HG03095 (cell line): ENCODE measurements at regions not wholly inside any gene's neighbourhood (a gene's known extent, or its start where the extent isn't known, plus 50 kb on each side); places are given as distances from the start of the nearest gene placed in this dataset.
A peak's percentile ranks its signal among the peaks of the same experiment; 100 is the strongest.
"Not testable (repeated sequence)": the region's sequence is repeated elsewhere in the genome, so short reads cannot be mapped to it uniquely, and the experiment has no call there.

Experiments
- ATAC-seq: cut with Tn5 transposase; IDR thresholded peaks from one replicate; pipeline ENCODE4 v1.9.1; 2021; ENCODE audit warnings: moderate library complexity; ENCODE audit not compliant: unreplicated experiment

GRCh38 chr19:41495589-41495988 lies 52.6 kb downstream of the ERICH4 start:
- no peak for ATAC-seq

- ATAC-seq = no peak
These were observed 56.9 kb downstream of the ERICH4 start for GRCh38 chr19:41499899-41500298.

- ATAC-seq = no peak
These were observed 57.5 kb downstream of the ERICH4 start for GRCh38 chr19:41500443-41500842.

- ATAC-seq = no peak
These were observed 58.9 kb downstream of the ERICH4 start for GRCh38 chr19:41501854-41502253.

GRCh38 chr19:41505105-41505504 lies 62.1 kb downstream of the ERICH4 start:
- ATAC-seq = no peak

GRCh38 chr19:41510484-41510883 lies 65.5 kb upstream of the CEACAM21 start:
- no peak for ATAC-seq

- ATAC-seq = no peak
These were observed 64.3 kb upstream of the CEACAM21 start for GRCh38 chr19:41511628-41512027.

GRCh38 chr19:41515015-41515652 lies 60.8 kb upstream of the CEACAM21 start:
- no peak for ATAC-seq

GRCh38 chr19:41516292-41517171 lies 59.4 kb upstream of the CEACAM21 start:
- not testable (repeated sequence) for ATAC-seq

GRCh38 chr19:41518141-41518540 lies 57.8 kb upstream of the CEACAM21 start:
- no peak for ATAC-seq

GRCh38 chr19:41521138-41521930 lies 54.6 kb upstream of the CEACAM21 start:
- ATAC-seq = peak; percentile 46

- ATAC-seq = no peak
These were observed 53.9 kb upstream of the CEACAM21 start for GRCh38 chr19:41521931-41522555.

- ATAC-seq = no peak
These were observed 50.0 kb upstream of the CEACAM21 start for GRCh38 chr19:41525989-41526388.
